Endothelial cell of umbilical vein (primary cell): ENCODE measurements at regions not wholly inside any gene's neighbourhood (a gene's known extent, or its start where the extent isn't known, plus 50 kb on each side); places are given as distances from the start of the nearest gene placed in this dataset.

Source experiments
- BruUV-seq: library from RNA; stranded (reverse); fragments of 400-500 nt; replicated peaks from 2 replicates; lab custom pipeline; 2021; lab: Mats Ljungman, UMichigan
- CTCF ChIA-PET: fragments of 300-600, 350-600 bp; sonication (Branson Sonifier 250); formaldehyde crosslinking; loops from one replicate; lab custom pipeline; 2021; ENCODE audit warnings: antibody characterized with exemption, inconsistent platforms; lab: Charles Lee
- POLR2A ChIA-PET: fragments of 300-600, 350-600 bp; sonication (Branson Sonifier 250); formaldehyde crosslinking; loops from one replicate; lab custom pipeline; 2021; ENCODE audit warnings: antibody characterized with exemption, inconsistent platforms; lab: Charles Lee
- DNase-seq: peaks from one replicate; pipeline ENCODE4 v3.0.0-alpha.2; 2011; ENCODE audit warnings: low read depth, low spot score
- FAIRE-seq: peaks from 2 replicates; lab custom pipeline; 2011; peaks lifted over from hg19 to GRCh38; lab: Jason Lieb, UNC
- H2AFZ ChIP-seq: 2 replicates; pipeline ENCODE4 v1.6.0; 2012; ENCODE audit warnings: low read depth, low read length, control low read depth, inconsistent platforms
- H3K27ac ChIP-seq: 2 replicates; pipeline ENCODE4 v1.5.1; 2011; ENCODE audit warnings: low read depth, mild to moderate bottlenecking, control low read depth, low read length, moderate library complexity; ENCODE audit not compliant: insufficient read depth
- H3K27me3 ChIP-seq, 2 experiments: 2 replicates each; pipeline versions ENCODE4 v1.6.0 to v1.6.1; 2011; ENCODE audit warnings: low read length in 2 of 2, mixed read lengths in 1 of 2; ENCODE audit not compliant: control insufficient read depth in 2 of 2, insufficient read depth in 2 of 2
- H3K36me3 ChIP-seq, 2 experiments: 2 replicates in 1 of 2; 3 replicates in 1 of 2; pipeline ENCODE4 v1.5.1; 2011; ENCODE audit warnings: low read length in 2 of 2, mild to moderate bottlenecking in 1 of 2, moderate library complexity in 1 of 2; ENCODE audit not compliant: control insufficient read depth in 2 of 2, insufficient read depth in 2 of 2; ENCODE audit errors: extremely low read depth in 1 of 2
- H3K4me1 ChIP-seq: 3 replicates; pipeline ENCODE4 v1.5.1; 2011; ENCODE audit warnings: mild to moderate bottlenecking, low read length; ENCODE audit not compliant: control insufficient read depth, insufficient read depth; ENCODE audit errors: extremely low read depth
- H3K4me2 ChIP-seq: 2 replicates; pipeline ENCODE4 v1.6.1; 2011; ENCODE audit warnings: low read length, control low read depth, mixed read lengths; ENCODE audit not compliant: insufficient read depth
- H3K4me3 ChIP-seq, 3 experiments: fragments of 200-600 bp in 1 of 3; sonication (generic), shearing (Covaris generic) in 1 of 3; replicated peaks in 1 of 3; 2 replicates each; pipeline ENCODE4 v1.5.1; 2011 to 2016; ENCODE audit warnings: control low read depth in 3 of 3, low read length in 3 of 3, mild to moderate bottlenecking in 2 of 3, inconsistent platforms in 1 of 3, low read depth in 1 of 3, moderate library complexity in 1 of 3; ENCODE audit not compliant: insufficient read depth in 1 of 3
- H3K79me2 ChIP-seq: 2 replicates; pipeline ENCODE4 v1.6.0; 2012; ENCODE audit warnings: low read length, inconsistent platforms; ENCODE audit not compliant: control insufficient read depth, insufficient read depth
- H3K9ac ChIP-seq: replicated peaks from 2 replicates; pipeline ENCODE3; 2011; ENCODE audit warnings: low read length, control low read depth; ENCODE audit not compliant: insufficient read depth; ENCODE audit errors: extremely low read depth
- H3K9me1 ChIP-seq: replicated peaks from 3 replicates; pipeline ENCODE4 v1.6.0; 2011; ENCODE audit warnings: mild to moderate bottlenecking, low read length; ENCODE audit not compliant: control insufficient read depth, insufficient read depth; ENCODE audit errors: extremely low read depth
- H3K9me3 ChIP-seq: replicated peaks from 2 replicates; pipeline ENCODE4 v1.5.1; 2012; ENCODE audit warnings: low read length, inconsistent platforms; ENCODE audit not compliant: control insufficient read depth, insufficient read depth
- H4K20me1 ChIP-seq: replicated peaks from 2 replicates; pipeline ENCODE3; 2011; ENCODE audit warnings: mild to moderate bottlenecking, low read length; ENCODE audit not compliant: control insufficient read depth, insufficient read depth; ENCODE audit errors: extremely low read depth
- EZH2 ChIP-seq: IDR thresholded peaks from 2 replicates; pipeline ENCODE4 v1.6.1; 2012; ENCODE audit warnings: borderline replicate concordance, low read depth, mild to moderate bottlenecking, moderate library complexity, low read length, inconsistent platforms; ENCODE audit not compliant: severe bottlenecking
- GATA2 ChIP-seq: IDR thresholded peaks from 2 replicates; pipeline ENCODE4 v1.7.0; 2011; ENCODE audit warnings: low read depth, mild to moderate bottlenecking, moderate library complexity, mixed read lengths, low read length; ENCODE audit not compliant: insufficient read length, insufficient read depth
- JUN ChIP-seq: IDR thresholded peaks from 2 replicates; pipeline ENCODE4 v1.6.1; 2011; ENCODE audit warnings: borderline replicate concordance, low read depth; ENCODE audit not compliant: insufficient read length, insufficient read depth
- MYC ChIP-seq: IDR thresholded peaks from one replicate; pipeline ENCODE4 v1.6.1; 2011; ENCODE audit warnings: mild to moderate bottlenecking, low read depth, low read length
- POLR2A ChIP-seq: IDR thresholded peaks from 2 replicates; pipeline ENCODE4 v1.6.1; 2012; ENCODE audit warnings: low read depth, mild to moderate bottlenecking, control low read depth, low read length
- POLR2AphosphoS5 ChIP-seq: IDR thresholded peaks from 2 replicates; pipeline ENCODE4 v1.6.1; 2012; ENCODE audit warnings: low read depth, mild to moderate bottlenecking, control low read depth, low read length, moderate library complexity; ENCODE audit not compliant: insufficient read depth
- dilution Hi-C: fragments of 300-500 bp; cut with MboI; formaldehyde crosslinking; loops from one replicate; pipeline ENCODE4 v1.15.0; 2019; ENCODE audit warnings: low sequenced_read_pairs; ENCODE audit not compliant: extremely low pct_ligation_motif_present
- intact Hi-C: fragments of 100-400 bp; cut with micrococcal nuclease; formaldehyde crosslinking; loops from one replicate; pipeline ENCODE4 v1.10.0; 2022
- TF ChIP-seq, protein P1 (sequence below): IDR thresholded peaks from 2 replicates; pipeline ENCODE4 v1.6.1; 2011; ENCODE audit not compliant: insufficient read depth, insufficient read length
- TF ChIP-seq, protein P2 (sequence below), 2 donors: IDR thresholded peaks; 1 replicate in 1 of 2; 2 replicates in 1 of 2; pipeline ENCODE4 v1.5.1; 2011; ENCODE audit warnings: low read length in 2 of 2, mild to moderate bottlenecking in 2 of 2, moderate library complexity in 2 of 2, control low read depth in 1 of 2, inconsistent platforms in 1 of 2, low read depth in 1 of 2; ENCODE audit not compliant: insufficient read depth in 1 of 2; ENCODE audit errors: extremely low read depth in 1 of 2

DNA sequence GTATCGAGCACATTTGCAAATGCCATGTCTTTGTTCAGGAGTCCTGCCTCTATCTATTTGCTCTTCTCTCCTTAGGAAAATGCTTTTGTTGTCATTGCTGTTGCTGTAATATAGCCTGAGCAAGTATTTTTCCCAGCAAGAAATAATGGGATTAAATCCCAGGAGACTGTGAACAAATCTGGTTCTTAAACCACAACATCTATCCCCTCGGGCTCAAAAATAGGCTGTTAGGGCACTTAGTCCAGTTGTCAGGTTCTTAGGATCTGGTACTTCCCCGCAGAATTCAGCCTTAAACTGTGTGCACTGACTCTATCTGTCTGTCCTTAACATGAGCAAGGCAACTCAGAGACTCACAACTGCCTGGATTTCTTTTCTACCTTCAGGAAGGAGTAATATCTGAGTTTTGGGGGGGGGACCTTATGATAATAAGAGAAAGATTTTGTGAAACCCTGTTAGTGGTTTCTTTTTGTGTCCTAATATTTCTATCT is 437.5 kb downstream of the HTR1B start:
- DNase-seq (no peak), FAIRE-seq (no peak)
- Histone ChIP-seq H3K4me1 (no peaks in the 10 kb centered on the region), H3K4me3 (no peak overlapping the region), H3K9me1 (no peaks in the 10 kb centered on the region), H3K79me2 (no peaks in the 10 kb centered on the region), H3K27me3 (no peaks in the 10 kb centered on the region), H3K27ac (no peak overlapping the region), H3K36me3 (no peaks in the 10 kb centered on the region), H3K9ac (no peak overlapping the region), H2AFZ (no peak overlapping the region), H3K4me2 (no peak overlapping the region), H3K9me3 (no peaks in the 10 kb centered on the region), H4K20me1 (no peaks in the 10 kb centered on the region)
- CTCF ChIA-PET = no interaction called here
- TF ChIP-seq GATA2 (no peak), JUN (no peak)
- intact Hi-C loops = no loop called here
- dilution Hi-C loops = no loop called here
- POLR2A ChIA-PET = no interaction called here
- BruUV-seq = no TSS peak

DNA sequence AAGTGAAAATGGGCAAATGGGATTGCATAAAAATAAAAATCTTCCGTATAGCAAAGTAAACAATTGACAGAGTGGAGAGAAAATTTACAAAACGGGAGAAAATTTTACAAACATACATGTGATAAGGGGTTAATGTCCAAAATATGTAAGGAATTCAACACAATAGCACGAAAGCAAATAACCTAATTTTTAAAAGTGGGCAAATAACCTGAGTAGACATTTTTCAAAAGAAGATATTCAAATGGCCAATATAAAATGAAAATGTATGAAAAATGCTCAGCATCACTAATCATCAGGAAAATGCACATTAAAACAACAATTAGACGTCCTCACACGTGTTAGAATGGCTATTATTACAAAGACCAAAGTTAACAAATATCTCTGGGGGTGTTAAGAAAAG is 441.5 kb downstream of the HTR1B start:
- H2AFZ ChIP-seq = no peak overlapping the region
- ChIA-PET CTCF (interaction anchor here (1.0 kb wide), 1 partner anchor 12 kb away, joined by 4 read pairs; no protein-coding TSS in a partner anchor), POLR2A (no interaction called here)
- BruUV-seq = no TSS peak
- H3K9me3 ChIP-seq = no peaks in the 10 kb centered on the region
- no peak overlapping the region for H3K9ac ChIP-seq
- no peaks in the 10 kb centered on the region for H3K4me1 ChIP-seq
- H3K4me2 ChIP-seq = no peak overlapping the region
- no peaks in the 10 kb centered on the region for H3K27me3 ChIP-seq
- H3K36me3 ChIP-seq = no peaks in the 10 kb centered on the region
- no peak overlapping the region for H3K4me3 ChIP-seq
- H3K79me2 ChIP-seq = no peaks in the 10 kb centered on the region
- no peak overlapping the region for H3K27ac ChIP-seq
- no peak for TF ChIP-seq JUN
- TF ChIP-seq GATA2 = no peak
- TF ChIP-seq POLR2AphosphoS5 = no peak
- no peak for TF ChIP-seq POLR2A
- TF ChIP-seq, protein P1, sequence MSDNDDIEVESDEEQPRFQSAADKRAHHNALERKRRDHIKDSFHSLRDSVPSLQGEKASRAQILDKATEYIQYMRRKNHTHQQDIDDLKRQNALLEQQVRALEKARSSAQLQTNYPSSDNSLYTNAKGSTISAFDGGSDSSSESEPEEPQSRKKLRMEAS = no peak
- no peak for TF ChIP-seq EZH2
- TF ChIP-seq, protein P2, sequence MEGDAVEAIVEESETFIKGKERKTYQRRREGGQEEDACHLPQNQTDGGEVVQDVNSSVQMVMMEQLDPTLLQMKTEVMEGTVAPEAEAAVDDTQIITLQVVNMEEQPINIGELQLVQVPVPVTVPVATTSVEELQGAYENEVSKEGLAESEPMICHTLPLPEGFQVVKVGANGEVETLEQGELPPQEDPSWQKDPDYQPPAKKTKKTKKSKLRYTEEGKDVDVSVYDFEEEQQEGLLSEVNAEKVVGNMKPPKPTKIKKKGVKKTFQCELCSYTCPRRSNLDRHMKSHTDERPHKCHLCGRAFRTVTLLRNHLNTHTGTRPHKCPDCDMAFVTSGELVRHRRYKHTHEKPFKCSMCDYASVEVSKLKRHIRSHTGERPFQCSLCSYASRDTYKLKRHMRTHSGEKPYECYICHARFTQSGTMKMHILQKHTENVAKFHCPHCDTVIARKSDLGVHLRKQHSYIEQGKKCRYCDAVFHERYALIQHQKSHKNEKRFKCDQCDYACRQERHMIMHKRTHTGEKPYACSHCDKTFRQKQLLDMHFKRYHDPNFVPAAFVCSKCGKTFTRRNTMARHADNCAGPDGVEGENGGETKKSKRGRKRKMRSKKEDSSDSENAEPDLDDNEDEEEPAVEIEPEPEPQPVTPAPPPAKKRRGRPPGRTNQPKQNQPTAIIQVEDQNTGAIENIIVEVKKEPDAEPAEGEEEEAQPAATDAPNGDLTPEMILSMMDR (IDR thresholded peaks at IDR 0.05; ENCODE audit: extremely low read depth in 1 of 2, insufficient read depth in 1 of 2, low read depth in 1 of 2, low read length in 2 of 2) = no peak
- no peak for TF ChIP-seq MYC
- DNase-seq (no peak), FAIRE-seq (no peak)
- no peaks in the 10 kb centered on the region for H4K20me1 ChIP-seq
- no peaks in the 10 kb centered on the region for H3K9me1 ChIP-seq
- intact Hi-C loops = loop anchor here (5.0 kb wide), 1 partner anchor 436 kb away; no protein-coding TSS in a partner anchor
- dilution Hi-C loops = no loop called here
